A549 (cell line): ENCODE measurements at regions not wholly inside any gene's neighbourhood (a gene's known extent, or its start where the extent isn't known, plus 50 kb on each side); places are given as distances from the start of the nearest gene placed in this dataset.

ENCODE experiments used
- POLR2A ChIP-seq: IDR thresholded peaks from 2 replicates; pipeline ENCODE4 v1.6.1; 2012; ENCODE audit warnings: mild to moderate bottlenecking, low read length
- POLR2AphosphoS2 ChIP-seq: conservative IDR thresholded peaks from 2 replicates; pipeline ENCODE4 v1.6.1; 2012; ENCODE audit warnings: low read length, improper control_type of control experiment, inconsistent platforms
- RAD21 ChIP-seq, 2 experiments: fragments of >200 bp in 1 of 2; sonication (Bioruptor Twin) in 1 of 2; formaldehyde crosslinking in 1 of 2; IDR thresholded peaks in 1 of 2; conservative IDR thresholded peaks in 1 of 2; 2 replicates in 1 of 2; 3 replicates in 1 of 2; pipeline ENCODE4 v1.6.1; 2012 to 2018; ENCODE audit warnings: inconsistent platforms in 1 of 2
- REST ChIP-seq: fragments of 200-600 bp; sonication (generic); IDR thresholded peaks from 2 replicates; pipeline ENCODE4 v1.6.1; 2016; ENCODE audit warnings: antibody characterized with exemption, mild to moderate bottlenecking, moderate library complexity
- TF ChIP-seq, protein P1 (sequence below): fragments of >200 bp; sonication (Bioruptor Twin); formaldehyde crosslinking; IDR thresholded peaks from 3 replicates; pipeline ENCODE4 v1.5.1; 2016

GRCh38 chr5:168047669-168048111 lies 243.8 kb upstream of the WWC1 start:
- TF ChIP-seq POLR2AphosphoS2 (no peak), POLR2A (no peak), RAD21 (conservative IDR thresholded peaks at IDR 0.05 in 1 of 2, IDR thresholded peaks at IDR 0.05 in 1 of 2) (no peak), REST (no peak)
- TF ChIP-seq, protein P1, sequence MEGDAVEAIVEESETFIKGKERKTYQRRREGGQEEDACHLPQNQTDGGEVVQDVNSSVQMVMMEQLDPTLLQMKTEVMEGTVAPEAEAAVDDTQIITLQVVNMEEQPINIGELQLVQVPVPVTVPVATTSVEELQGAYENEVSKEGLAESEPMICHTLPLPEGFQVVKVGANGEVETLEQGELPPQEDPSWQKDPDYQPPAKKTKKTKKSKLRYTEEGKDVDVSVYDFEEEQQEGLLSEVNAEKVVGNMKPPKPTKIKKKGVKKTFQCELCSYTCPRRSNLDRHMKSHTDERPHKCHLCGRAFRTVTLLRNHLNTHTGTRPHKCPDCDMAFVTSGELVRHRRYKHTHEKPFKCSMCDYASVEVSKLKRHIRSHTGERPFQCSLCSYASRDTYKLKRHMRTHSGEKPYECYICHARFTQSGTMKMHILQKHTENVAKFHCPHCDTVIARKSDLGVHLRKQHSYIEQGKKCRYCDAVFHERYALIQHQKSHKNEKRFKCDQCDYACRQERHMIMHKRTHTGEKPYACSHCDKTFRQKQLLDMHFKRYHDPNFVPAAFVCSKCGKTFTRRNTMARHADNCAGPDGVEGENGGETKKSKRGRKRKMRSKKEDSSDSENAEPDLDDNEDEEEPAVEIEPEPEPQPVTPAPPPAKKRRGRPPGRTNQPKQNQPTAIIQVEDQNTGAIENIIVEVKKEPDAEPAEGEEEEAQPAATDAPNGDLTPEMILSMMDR = no peak; the same call in 2 of the 3 replicates
